ENCODE measurements at regions not wholly inside any gene's neighbourhood (a gene's known extent, or its start where the extent isn't known, plus 50 kb on each side); places are given as distances from the start of the nearest gene placed in this dataset.

DNA sequence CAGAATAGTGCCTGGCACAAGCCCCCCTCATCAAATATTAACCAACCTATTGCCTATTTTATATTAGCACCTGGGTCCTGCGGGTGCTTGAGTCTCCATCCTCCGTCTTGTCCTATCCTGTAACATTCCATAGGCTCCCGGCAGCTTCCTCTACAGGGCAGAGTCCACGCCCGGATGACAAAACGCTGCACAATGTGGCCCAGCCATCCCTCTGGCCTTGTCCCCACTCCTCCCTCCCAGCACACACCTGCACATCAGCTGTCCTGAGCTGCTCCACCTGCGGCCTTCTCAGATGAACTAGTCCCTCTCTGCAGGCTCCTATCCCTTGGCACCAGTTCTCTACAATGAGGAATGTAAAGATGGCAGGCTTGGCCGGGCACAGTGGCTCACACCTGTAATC, 153.5 kb upstream of the PDE1C start:
- FAIRE-seq (no peak), DNase-seq (no peak)
- no peaks in the 10 kb centered on the region for H3K27me3 ChIP-seq (ENCODE audit: control insufficient read depth, insufficient read depth, low read length)
- intact Hi-C loops (cut with DNase I): no loop called here
- no peaks in the 10 kb centered on the region for H3K36me3 ChIP-seq (ENCODE audit: control insufficient read depth in 2 of 3, insufficient read depth in 3 of 3, low read length in 3 of 3)
- no peaks in the 10 kb centered on the region for H3K4me1 ChIP-seq (ENCODE audit: control insufficient read depth in 2 of 3, insufficient read depth in 2 of 3, low read depth in 1 of 3, low read length in 3 of 3)
- no peak overlapping the region for H3K27ac ChIP-seq (ENCODE audit: low read depth in 2 of 2, low read length in 2 of 2)
- H3K4me3 ChIP-seq (ENCODE audit: low read length in 3 of 3): no peak overlapping the region
- no peaks in the 10 kb centered on the region for H3K9me3 ChIP-seq (ENCODE audit: control insufficient read depth in 2 of 3, insufficient read depth in 1 of 3, low read length in 3 of 3)
- TF ChIP-seq, protein P1, sequence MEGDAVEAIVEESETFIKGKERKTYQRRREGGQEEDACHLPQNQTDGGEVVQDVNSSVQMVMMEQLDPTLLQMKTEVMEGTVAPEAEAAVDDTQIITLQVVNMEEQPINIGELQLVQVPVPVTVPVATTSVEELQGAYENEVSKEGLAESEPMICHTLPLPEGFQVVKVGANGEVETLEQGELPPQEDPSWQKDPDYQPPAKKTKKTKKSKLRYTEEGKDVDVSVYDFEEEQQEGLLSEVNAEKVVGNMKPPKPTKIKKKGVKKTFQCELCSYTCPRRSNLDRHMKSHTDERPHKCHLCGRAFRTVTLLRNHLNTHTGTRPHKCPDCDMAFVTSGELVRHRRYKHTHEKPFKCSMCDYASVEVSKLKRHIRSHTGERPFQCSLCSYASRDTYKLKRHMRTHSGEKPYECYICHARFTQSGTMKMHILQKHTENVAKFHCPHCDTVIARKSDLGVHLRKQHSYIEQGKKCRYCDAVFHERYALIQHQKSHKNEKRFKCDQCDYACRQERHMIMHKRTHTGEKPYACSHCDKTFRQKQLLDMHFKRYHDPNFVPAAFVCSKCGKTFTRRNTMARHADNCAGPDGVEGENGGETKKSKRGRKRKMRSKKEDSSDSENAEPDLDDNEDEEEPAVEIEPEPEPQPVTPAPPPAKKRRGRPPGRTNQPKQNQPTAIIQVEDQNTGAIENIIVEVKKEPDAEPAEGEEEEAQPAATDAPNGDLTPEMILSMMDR (IDR thresholded peaks at IDR 0.05; ENCODE audit: borderline replicate concordance, extremely low read depth, insufficient read depth): no peak
- no peak overlapping the region for H3K9ac ChIP-seq (ENCODE audit: low read length in 3 of 3)

DNA sequence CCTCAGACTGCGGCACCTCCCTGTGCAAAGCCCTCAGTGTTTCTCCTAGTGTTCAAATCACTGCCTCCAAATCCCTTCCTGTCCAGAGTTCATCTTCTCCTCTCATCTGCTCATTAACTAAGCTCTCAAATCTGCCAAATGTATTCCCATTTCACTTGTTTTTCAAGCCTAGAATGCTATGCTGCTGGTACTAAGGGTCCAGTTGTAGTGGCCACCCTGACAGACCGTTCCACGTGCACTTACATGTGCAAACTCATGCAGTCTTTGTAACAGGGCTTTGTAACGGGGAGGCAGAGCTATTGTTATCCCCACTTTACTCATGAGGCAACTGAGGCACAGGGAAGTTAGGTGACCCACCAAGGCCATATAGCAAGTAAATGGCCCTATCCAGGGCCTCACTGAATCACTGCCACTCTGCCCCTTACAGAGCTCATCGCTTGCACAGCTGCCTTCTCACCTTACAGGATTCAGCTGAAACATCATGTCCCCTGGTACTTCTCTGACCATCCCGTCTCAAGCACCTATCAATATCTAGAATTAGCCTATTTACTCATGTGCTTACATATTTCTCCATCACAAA, 153.0 kb upstream of the PDE1C start:
- H3K4me1 ChIP-seq (ENCODE audit: control insufficient read depth in 2 of 3, insufficient read depth in 2 of 3, low read depth in 1 of 3, low read length in 3 of 3): no peaks in the 10 kb centered on the region
- no peak overlapping the region for H3K9ac ChIP-seq (ENCODE audit: low read length in 3 of 3)
- FAIRE-seq (no peak), DNase-seq (no peak)
- H3K36me3 ChIP-seq (ENCODE audit: control insufficient read depth in 2 of 3, insufficient read depth in 3 of 3, low read length in 3 of 3): no peaks in the 10 kb centered on the region
- intact Hi-C loops (cut with DNase I): no loop called here
- H3K27me3 ChIP-seq (ENCODE audit: control insufficient read depth, insufficient read depth, low read length): no peaks in the 10 kb centered on the region
- H3K27ac ChIP-seq (ENCODE audit: low read depth in 2 of 2, low read length in 2 of 2): no peak overlapping the region
- no peak overlapping the region for H3K4me3 ChIP-seq (ENCODE audit: low read length in 3 of 3)
- no peaks in the 10 kb centered on the region for H3K9me3 ChIP-seq (ENCODE audit: control insufficient read depth in 2 of 3, insufficient read depth in 1 of 3, low read length in 3 of 3)
- TF ChIP-seq, protein P1 (IDR thresholded peaks at IDR 0.05; ENCODE audit: borderline replicate concordance, extremely low read depth, insufficient read depth): no peak

DNA sequence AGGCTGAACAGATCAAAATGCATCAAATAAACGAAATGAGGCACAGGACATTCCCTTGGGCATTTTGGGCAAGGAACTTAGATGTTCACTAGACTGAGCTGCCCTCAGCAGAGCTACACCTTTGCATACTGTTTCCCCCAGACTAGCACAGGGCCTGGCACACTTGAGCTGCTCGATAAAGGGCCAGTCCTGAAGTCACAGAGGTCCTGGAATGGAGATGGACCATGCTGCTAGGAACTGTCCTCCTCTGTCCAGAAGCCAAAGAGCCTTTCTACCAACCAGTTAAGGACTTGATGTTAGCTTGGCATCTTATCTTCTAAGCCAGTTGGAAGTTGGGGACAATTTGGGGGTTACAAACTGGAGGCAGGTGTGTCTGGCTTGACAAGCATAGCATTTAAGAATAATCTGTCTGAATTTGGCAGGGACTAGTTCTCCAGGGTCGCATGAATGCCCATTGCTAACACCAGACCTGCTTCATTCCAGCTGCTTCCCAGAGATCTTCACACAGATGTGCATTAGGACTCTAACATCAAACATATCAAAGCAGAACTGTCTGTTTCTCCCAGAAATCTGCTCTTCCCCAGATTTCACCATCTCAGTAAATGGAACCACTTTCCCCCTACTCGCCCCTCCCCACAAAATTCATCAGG, 152.2 kb upstream of the PDE1C start:
- no peak for FAIRE-seq
- Histone ChIP-seq H3K9me3 (ENCODE audit: control insufficient read depth in 2 of 3, insufficient read depth in 1 of 3, low read length in 3 of 3) (no peaks in the 10 kb centered on the region), H3K27ac (ENCODE audit: low read depth in 2 of 2, low read length in 2 of 2) (no peak overlapping the region), H3K27me3 (ENCODE audit: control insufficient read depth, insufficient read depth, low read length) (no peaks in the 10 kb centered on the region), H3K9ac (ENCODE audit: low read length in 3 of 3) (no peak overlapping the region), H3K4me3 (ENCODE audit: low read length in 3 of 3) (no peak overlapping the region), H3K36me3 (ENCODE audit: control insufficient read depth in 2 of 3, insufficient read depth in 3 of 3, low read length in 3 of 3) (no peaks in the 10 kb centered on the region), H3K4me1 (ENCODE audit: control insufficient read depth in 2 of 3, insufficient read depth in 2 of 3, low read depth in 1 of 3, low read length in 3 of 3) (no peaks in the 10 kb centered on the region)
- intact Hi-C loops (cut with DNase I): no loop called here
- TF ChIP-seq, protein P1 (IDR thresholded peaks at IDR 0.05; ENCODE audit: borderline replicate concordance, extremely low read depth, insufficient read depth): no peak
- no peak for DNase-seq
